ENCODE measurements at regions not wholly inside any gene's neighbourhood (a gene's known extent, or its start where the extent isn't known, plus 50 kb on each side); places are given as distances from the start of the nearest gene placed in this dataset.

DNA sequence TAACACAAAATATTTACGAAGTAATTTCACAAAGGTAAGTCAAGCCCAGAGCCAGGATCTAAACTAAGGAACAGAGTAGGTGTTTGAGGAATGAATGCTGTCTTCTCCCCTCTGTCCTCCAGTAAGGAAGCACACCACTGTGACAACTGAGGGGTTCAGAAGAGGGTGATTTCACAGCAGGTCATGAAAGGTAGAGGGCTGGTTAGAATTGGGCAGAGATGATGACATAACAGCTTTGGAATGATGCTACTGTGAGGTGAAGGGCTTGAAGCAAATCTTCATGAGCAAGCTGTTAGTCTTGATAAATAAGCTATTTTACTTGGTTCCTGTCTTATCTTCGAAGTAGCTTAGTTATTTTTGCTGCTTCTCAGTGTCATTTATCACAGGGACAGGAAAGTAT lies 498.6 kb downstream of the FGF9 start:
- intact Hi-C loops (cut with micrococcal nuclease), result no loop called here

DNA sequence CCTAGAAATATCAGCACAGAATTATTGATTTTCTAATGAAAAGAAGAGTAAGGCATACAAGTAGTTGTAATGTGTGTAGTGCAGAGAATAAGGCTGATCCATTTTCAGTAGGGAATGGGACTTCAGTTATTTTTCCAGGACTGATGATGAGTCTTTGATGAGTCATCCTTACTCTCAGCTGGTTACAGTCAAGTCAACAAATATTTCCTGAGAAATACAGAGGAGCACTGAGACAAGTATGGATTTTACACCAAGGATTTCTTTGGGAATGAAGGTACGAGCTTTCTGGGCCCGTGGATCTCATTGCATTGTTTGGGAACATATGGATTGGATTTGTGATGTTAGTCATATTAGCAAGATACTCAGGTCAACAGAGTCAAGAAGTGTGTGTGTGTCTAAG lies 502.7 kb downstream of the FGF9 start:
- intact Hi-C loops (cut with micrococcal nuclease), result no loop called here

DNA sequence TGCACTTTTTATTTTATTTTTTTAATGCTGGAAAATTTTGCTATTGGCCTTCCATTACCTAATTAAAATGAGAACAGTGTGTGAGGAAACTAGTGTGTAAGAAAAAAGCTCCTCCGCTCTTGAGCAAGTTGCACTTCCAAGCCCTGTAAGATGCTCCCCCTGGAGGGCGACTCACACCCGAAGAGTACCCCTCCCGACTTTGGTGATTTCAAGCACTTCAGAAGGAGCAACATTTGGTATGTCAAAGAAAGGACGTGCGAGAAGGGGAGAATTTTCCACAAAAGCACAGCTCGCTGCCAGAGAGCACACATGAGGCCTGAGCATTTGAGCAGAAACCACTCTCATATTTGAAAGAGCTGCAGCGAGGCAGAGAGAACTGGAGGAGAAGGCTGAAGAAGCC lies 504.4 kb downstream of the FGF9 start:
- intact Hi-C loops (cut with micrococcal nuclease), result no loop called here

DNA sequence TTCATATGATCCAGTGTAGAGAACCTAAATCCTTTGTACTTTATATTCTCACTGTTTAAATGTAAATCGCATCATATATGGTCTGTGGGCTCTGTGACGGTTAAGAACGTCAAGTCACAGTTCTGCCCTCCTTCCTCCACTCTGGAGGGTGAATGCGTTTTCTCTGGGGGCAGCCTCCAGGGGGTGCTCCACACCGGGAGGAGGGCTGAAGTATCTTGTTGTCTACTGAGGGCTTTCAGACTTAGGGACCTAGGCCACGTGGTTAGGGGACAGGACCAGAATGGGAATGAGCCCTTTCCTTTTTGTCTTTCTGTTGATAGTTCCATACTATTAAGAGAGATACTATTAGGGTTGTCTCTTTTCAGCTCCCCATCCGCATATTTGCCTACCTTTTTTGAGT lies 504.9 kb downstream of the FGF9 start:
- intact Hi-C loops (cut with micrococcal nuclease), result no loop called here

DNA sequence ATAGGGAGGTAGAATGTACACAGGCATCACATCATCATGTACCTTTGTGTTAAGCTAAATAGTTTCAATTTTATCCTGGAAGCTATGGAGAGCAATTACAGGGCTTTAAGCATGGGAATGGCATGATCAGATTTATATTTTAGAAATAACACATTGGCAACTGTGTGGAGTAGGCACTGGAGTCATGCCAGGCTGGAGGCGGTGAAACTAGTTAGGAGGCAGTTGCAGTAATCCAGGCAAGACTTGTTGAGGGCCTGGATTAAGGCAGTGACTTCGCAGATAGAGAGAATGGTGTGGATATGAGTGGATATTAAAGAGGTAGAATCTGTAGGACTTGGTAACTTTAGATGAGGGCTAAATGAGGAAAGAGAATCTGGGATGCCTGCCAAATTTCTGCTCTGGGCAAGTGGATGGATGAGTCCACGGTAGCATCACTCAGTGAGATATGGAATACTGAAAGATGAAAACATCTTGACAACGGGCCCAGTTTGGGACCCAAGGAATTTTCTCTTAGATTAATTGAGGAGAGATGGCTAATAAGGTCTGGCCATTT lies 506.2 kb downstream of the FGF9 start:
- intact Hi-C loops (cut with micrococcal nuclease), result no loop called here

DNA sequence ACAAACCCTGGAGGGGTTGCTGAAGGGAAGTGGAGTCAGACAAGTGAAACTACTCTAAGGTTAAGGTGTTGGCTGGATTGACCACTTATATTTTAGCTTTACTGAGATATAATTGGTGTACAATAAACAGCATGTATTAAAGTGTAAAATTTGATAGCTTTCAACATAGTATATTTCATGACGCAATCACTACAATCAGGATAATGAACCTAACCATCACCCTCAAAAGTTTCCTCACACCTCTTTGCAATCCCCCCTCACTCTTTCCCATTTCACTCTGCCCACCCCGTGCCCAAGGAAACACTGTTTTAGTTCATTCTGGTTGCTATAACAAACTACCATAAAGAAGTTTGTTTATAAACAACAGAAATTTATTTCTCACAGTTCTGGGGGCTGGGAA lies 508.0 kb downstream of the FGF9 start:
- intact Hi-C loops (cut with micrococcal nuclease), result no loop called here

DNA sequence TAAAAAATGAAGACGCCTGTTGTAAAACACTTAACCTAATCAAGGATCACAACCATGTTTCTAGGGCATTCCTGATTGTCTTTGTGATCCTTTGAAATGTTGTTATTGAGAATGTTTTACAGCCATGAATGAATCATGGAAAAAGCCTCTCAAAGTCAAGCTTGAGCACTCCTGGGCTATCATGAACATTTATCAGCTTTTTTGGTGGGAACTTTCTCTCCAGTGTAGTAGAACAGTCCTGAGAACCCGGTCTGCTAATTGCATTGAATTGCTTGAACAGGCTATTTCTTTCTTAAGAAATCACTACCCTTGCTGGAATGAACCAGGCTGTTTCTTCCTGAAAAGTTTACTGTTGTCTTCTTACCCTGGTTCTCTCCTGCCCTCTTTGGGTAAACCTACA lies 516.5 kb downstream of the FGF9 start:
- intact Hi-C loops (cut with micrococcal nuclease), result no loop called here

DNA sequence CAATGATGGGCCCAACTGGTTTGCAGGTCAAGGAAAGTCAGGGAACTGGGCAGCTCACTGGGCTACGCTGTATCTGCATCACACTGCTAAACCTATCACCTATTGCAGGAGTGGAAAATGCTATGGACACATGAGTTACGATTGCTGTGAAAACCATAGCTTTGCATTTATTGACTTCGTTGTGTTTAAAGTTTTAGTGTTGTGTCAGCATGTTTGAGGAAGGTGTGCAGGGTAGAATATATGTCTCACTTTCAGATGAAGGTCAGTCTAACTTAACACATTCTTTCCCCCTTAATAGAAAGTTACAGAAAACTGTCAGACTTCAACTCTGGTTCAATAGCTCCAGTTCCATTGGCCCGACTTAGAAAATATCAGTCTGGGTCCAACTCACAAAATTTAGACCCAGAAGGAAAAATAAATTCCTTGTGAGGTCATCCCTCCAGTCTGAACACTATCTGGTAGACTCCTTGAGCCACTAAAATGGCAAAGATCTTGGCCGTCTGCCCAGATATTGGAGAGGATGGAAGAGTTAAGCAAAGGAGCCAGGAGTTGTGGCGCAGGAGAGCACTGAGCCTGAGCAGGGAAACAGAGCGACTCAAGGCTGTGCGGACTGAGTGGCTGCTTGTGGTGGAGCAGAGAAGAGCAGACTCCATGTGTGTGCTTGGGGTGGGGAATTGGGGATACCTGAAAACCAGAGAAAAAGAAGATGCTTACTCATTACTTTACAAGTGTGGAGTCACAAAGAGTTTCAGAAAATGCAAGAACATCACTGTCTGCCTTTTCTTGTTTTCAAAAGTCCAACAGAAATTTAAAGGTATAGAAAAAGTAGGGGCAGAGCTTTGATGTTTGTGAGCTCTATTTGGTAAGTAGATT lies 518.5 kb downstream of the FGF9 start:
- intact Hi-C loops (cut with micrococcal nuclease), result no loop called here

DNA sequence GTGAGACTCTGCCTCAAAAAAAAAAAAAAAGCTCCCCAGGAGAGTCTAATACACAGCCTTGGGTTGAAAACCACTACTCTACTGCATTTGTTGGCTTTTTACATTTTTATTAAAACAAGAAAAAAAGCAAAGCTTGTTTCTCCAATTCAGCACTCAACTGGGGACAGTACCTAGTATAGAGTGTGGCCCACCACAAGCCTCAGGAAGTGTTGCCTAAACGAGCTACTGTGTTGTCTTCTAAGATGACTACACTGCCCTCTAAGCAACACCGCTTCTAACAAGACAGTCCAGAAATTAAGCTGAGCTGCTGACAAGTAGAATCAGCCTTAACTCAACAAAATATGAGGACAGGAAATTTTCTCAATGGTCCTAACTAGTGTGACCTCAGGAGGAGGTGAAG lies 522.2 kb downstream of the FGF9 start:
- intact Hi-C loops (cut with micrococcal nuclease), result no loop called here

DNA sequence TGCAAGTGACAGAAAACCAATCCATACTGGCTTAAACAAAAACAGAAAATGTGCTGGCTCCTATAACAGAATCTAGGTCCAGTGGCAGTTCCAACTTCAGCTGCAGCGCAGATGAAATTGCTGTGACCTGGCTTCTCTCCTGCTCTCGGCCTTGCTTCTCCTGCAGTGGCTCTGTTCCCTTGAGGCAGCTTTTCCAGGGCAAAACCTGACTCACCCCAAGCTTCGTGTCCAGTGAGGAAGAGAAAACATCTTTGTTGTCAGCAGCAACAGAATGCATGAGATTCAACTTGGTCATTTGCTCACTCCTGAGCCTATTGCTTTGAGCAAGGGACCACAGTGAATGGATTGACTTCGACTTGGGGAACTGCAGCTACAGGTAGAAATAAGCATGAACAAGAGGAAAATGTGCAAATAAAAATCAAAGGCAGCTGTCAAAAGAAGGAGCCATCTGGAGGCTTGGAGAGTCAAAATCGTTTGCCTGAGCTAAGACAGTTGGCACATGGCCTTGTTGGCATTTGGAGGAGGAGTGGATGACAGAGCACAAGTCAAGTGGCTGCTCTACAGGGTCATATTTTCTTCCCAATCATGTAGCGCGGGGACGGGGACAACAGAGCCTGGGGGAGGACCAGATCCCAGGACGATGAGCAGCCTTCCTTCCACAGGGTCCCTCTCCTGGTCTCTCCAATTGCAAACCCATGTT lies 523.4 kb downstream of the FGF9 start:
- intact Hi-C loops (cut with micrococcal nuclease), result no loop called here

DNA sequence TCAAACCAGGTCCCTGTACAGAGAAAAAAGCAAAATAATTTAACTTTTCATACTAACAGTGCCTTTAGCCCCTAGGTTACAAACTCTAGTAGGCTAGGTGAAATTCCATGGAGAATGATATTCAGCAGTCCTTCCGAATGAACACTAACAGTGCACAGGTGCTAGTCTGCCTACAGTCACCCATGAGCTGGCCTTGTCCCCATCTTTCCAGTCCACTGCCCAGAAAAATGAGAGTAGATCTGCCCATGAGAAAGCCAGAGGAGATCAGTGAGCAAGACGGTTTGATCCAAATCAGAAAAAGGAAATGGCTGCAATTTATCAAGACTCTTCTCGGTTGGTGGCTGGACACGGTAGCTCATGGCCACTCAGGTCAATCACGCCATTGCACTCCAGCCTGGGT lies 524.9 kb downstream of the FGF9 start:
- intact Hi-C loops (cut with micrococcal nuclease), result no loop called here

DNA sequence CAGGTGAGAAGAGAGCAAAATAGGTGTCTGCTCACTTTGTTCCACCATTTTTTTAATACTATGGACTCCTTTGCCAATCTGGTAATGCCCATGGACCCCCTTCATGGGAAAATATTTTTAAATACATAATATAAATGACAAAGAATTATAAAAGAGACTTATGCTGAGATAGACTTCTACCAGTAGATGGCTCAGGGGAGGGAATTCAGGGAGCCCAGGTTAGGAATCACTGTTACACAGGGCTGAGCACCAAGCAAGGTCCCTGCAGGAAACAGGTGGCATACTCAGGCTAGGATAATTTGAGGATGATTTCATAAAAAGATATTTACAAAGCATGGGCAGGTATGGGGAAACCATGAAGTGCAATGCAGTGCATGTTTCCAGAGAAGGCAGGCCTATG lies 525.9 kb downstream of the FGF9 start:
- intact Hi-C loops (cut with micrococcal nuclease), result no loop called here

DNA sequence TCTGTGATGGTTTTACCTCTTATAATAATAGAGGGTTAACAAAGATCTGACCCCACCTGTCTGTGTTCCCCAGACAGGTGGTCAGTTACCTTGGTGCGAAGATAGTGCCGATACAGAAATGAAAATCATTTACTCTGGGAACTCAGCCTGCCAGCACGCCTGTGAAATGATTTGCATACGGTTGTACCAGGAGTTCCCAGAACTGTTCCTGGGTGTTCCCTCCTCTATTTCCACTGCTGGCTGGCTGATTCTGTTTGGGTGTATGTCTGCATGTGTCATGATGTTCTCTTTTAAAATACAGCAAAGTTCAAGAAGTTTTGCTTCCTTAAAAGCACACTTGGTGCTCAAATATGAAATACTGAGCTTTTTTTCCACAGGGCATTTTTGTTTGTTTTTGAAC lies 527.1 kb downstream of the FGF9 start:
- intact Hi-C loops (cut with micrococcal nuclease), result no loop called here

DNA sequence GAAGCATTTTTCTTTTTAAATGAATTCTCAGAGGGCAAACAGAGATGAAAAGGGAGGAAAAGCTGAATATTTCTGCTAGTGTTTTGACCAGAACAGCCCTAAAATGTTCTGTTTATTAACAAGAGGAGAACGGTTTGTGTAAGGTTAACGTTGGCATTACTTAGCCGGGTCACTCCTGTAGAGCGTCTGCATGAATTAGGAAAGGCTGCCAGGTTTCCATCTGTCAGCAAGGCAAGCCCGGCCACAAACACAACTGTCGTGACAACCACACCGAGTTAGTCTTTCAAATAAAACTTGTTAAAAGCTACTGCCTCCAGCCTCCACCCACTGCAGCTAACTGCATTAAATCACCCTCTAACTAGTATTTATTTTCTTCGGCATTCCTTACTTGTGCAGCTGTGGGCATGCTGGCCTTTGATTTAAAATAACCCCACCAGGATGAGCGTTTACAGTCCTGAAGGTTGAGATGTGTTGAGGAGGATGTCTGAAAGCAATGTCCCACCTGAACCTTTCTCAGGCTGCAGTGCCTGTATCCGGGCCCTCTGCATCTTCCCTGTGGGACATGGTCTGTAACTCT lies 527.9 kb downstream of the FGF9 start:
- intact Hi-C loops (cut with micrococcal nuclease), result no loop called here

DNA sequence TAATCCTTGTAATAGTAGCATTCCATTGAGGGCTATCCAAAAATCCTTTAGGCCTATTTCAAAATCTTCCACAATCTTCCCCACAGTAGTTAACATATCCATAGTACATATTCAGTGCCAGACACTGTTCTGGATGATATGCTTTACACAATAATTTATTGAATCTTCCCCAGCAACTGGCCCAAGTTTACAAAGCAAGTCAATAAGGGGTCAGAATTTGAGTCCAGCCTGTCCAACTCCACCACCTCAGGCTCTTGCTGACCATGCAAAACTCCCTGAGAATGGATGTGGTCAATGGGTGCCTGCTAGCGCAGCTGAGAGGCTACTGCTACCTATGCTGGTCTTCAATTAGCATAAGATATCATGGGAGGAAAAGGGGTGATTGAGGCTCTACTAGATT lies 529.6 kb downstream of the FGF9 start:
- intact Hi-C loops (cut with micrococcal nuclease), result no loop called here

DNA sequence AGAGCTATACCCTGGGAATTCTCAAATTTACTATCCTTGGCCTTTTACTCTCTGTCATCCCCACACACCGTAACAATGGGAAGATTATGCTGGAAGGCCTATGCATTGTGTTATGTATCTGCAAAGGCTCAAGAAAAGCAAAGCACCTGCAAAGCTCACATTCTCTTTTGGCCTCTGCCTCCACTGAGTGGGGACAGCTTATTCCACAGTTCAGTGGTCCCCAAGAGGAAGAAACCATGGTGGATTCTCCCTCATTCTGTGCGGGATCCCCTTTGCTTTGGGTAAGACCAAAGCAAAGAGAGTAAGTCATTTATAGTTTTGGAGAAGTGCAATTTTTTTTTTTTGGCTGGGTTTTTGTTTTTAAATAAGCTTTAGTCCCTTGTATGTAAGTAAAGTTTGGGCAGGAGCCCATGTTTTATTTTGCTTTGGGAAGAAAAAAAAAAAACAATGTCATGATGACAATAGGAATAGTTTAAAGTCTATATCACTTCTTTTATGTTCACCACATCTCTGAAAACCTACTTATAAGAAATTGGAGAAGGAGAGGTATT lies 530.6 kb downstream of the FGF9 start:
- intact Hi-C loops (cut with micrococcal nuclease), result no loop called here

DNA sequence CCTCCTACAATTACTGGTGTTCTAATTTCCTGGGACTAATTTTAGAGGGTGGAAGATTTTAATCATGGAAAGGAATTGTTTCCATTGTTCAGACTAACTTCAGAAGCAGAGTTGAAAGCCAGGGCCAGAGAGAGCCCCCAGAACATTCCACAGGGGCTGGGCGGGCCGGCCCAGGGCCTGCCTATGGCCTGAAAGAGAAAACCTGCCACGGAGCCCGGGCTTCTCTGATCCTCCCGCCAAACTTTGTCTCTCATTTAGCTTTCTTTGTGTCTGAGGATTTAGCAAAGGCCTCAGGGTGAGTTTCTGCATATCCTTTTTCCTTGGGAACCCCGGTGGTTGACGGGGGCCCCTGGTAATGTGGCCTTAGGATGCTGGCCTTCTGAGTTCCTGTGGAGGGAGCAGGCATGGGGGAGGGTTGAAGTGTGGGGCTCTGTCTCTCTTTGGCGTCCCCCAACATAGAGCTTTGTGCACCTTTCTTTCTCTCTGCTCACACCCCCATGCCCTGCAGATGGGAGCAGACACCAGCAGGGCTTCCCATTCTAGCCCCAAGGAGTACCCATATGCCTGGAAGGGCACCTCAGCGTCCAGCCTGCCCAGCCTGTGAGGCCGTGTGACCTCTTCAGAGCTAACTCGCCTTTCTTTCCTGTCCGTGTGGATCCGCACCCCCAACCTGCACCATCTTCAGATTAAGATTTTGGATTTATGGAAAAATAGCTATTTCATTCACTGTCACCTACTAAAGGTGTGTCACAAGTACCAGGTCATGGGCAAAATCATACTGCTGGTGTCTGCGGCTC lies 539.5 kb downstream of the FGF9 start:
- intact Hi-C loops (cut with micrococcal nuclease), result no loop called here

DNA sequence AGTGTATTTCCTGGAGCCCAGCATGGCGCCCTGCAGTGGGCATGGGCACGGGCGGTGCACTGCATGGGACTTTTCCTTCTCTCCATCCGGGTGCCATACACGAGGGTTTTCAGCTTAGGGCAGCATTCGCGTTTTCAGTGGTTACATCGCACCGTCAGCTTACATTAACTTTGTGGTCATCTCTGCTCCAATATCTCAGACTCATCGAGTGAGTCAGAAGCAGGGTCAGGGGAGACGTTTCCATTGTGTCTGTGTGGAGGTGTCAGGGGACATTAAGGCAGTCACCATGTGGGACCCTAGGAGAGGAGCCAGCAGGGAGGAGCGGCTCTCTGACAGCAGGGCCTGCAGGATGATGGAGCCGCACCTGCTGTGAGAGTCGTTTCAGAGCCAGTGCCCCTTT lies 541.0 kb downstream of the FGF9 start:
- intact Hi-C loops (cut with micrococcal nuclease), result no loop called here

DNA sequence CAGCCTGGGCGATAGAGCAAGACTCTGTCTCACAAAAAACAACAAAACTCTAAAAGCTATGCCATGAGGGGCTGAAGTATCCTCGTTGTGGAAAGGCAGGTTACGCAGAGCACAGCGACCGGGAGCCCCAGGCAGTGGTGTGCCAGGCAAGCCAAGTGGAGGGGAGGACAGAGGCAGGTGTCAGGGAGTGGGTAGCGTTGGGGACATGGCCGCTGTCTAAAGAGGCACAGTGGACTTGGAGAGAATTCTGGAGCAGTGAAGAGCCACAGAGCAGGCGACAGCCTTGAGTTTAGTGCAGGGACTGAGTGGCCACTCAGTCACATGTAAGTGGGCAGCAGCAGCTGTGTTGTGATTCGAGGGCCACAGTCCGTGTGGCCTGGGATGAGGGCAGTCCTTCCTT lies 541.7 kb downstream of the FGF9 start:
- intact Hi-C loops (cut with micrococcal nuclease), result no loop called here

DNA sequence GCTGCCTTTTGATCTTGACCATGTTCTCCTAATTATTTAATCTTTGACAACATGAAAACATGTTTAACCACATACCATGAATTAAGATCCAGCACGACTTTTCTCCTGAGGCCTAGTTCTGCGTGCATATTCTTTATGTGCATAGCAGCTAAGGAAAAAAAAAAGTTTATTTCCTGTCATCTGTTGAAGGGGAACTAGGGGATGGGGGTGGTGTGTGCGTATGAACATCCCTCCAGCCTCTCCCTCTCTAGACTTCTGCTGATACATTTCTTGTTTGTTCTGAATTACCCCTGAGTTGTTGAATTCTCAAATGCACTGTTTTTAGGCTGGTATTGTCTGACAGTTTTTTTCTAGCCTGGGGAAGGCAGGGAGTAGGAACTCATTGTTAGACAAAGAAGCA lies 543.3 kb downstream of the FGF9 start:
- intact Hi-C loops (cut with micrococcal nuclease), result no loop called here

DNA sequence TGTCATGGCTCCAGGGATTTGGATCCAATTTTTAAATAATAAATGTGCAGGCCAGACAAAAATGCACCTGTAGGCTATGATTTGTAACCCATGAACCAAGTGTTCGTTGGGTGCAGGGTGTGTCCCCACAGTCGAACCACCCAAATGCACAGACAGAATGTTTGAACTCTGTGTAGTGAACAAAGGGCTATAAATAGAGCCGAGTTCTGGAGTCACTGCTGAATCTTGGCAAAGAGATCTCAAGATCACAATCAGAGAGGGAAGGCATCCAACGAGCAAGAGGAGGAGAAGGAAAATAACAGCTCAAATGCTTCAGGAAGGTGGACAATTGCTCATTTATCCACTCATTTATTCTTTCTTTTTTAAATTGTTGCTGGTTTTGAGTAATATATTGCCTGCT lies 547.9 kb downstream of the FGF9 start:
- intact Hi-C loops (cut with micrococcal nuclease), result no loop called here
